Suppressor macrophage treated with lipopolysaccharide for 1 hour (primary cell): ENCODE measurements at regions not wholly inside any gene's neighbourhood (a gene's known extent, or its start where the extent isn't known, plus 50 kb on each side); places are given as distances from the start of the nearest gene placed in this dataset.

ENCODE experiments used
- DNase-seq, 3 donors: peaks; one replicate each; pipeline ENCODE4 v3.0.0-alpha.2; 2020 to 2022

DNA sequence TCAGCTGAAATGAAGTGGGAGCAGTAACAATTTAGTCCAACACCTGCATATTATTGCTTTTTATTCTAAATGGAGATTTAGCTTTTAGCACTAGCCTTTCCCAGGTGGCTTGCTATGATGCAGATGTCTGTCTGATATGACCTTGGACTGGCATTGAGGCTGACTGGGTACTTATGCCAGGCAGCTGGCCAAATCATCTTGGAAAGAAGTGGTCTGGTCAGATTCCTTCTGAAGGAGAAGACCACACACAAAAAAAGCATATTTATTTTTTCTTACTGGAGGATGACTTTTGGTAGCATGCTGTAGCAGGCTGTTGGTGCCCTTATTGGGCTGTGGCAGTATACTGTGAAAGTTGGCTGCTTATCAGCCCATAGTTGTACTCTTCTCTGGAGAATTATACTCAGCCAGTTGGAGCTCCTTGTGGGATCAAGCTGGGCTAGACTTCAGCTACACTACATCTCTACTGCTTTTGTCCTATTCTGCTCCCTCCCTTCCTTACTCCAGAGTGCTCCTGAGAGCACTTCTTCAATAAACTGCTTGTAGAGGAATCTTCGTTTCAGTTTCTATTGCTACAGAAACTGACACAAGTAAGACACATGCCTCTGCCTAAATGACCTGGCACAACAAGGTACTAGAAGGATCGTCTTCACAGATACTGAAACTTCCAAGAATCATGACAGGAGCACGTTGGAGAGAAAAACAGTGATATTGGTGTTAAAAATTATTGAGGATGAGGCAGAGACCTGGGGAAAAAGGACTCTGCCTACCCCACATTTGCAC, 196.8 kb upstream of the RPS6KA3 start:
- DNase-seq = no peak

DNA sequence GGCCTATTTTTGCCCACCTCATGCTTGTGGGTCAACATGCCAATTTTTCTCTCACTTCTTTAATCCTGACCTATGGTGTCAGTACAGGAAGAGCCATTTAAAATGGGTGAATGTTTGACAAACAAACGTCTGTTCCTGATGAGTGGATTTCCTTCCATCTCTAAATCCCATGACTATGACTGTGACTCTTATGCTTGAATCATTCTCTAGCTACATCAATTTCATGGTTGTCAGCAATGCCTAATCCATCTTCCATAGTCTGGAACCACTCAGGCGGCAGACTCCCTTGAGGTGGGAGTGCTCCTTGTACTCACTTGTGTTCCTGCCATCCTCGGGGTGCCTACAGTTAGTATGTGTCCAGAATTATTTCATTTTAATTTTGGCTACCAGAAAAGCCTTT, 194.9 kb upstream of the RPS6KA3 start:
- peak; percentile 17 to 44 (median 34) for DNase-seq

DNA sequence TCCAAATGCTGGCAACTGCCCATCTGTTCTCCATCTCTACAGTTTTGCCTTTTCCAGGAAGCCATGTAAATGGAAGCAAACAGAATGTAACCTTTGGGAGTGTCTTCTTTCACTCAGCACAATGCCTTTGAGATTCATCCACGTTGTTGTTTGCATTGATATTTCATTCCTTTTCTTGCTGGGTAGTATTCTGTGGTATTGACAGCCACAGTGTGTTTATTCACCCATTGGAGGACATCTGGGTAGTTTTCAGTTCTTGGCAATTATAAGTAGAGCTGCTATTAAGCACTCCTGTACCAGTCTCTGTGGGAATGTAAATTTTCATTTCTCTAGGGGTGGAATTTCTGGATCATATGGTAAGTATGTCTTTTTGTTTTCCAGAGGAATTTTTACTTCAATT, 194.3 kb upstream of the RPS6KA3 start:
- no peak for DNase-seq

DNA sequence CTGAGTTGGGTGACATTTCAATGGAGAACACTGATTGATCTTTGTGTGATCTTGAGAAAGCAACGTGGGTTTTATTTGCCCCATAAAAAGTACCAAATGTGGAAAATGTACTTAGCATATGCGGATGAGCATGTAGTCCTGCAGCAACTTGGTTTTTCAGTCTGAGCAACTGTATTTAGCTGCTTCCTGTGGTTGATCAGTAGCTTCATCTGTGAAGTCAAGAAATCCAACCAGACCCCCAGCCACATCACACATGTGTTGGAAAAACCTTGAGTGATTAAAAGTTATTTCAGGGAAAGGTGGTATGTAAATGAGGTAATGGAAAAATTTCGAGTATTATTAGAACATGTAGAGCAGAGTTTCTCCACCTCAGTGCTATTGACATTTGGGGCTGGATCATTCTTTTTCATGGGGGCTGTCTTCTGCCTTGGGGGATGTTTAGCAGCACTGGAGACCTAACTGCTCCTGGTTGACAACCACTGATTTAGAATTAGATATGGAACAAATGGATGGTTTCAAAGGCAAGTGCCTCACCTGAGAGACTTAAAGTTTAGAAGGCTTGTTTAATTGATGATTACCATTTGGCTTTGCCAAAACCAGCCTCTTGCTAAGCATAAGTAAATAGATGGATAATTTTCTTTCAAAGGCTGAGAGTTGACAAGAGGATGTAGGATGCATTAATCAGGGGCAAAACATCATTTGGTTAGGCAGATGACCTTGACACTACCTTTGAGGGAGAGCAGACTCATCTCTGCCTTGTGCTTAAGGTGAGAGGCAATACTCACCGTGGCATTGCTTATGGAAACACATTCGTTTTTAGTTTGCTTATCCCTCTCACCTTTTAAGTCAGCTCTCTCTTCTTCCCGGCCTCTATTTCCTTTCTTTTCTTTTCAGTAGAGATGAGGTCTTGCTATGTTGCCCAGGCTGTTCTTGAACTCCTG, 193.0 kb upstream of the RPS6KA3 start:
- no peak for DNase-seq

DNA sequence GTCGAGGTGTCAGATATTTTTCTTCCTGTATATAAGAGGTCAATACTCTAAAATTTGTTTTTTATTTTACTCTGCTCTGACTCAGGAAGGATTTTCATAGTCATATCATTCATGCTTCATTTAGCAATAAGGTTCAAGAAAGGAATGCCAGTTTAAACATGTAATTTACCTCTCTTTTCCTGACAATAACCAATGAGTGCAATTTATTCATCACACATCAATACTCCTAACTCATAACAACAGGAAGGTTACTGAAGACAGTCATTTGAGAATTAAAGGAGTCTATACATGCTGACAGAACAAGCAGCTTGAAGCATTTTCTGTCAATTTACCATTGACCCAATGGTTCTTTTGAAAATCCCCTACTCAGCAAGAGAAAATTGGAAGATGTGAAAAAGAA, 190.3 kb upstream of the RPS6KA3 start:
- DNase-seq = no peak

DNA sequence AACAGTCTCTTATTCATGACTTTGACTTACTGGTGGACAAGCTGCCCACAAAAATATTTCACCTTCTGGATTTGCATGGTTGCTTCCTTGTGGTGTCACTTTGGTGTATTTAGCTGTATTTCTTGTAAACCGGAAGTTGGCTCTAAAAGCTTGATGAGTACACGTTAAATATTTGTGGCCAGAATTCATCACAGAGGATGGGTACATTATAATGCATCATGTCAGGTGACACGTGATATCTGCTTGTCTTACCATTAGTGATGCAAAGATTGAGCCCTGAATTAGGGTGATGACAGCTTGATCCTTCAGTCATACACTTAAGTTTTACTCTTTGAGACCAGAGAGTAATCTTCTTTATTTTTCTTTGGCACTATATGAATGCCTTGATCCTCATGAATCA, 188.3 kb upstream of the RPS6KA3 start:
- DNase-seq = no peak

DNA sequence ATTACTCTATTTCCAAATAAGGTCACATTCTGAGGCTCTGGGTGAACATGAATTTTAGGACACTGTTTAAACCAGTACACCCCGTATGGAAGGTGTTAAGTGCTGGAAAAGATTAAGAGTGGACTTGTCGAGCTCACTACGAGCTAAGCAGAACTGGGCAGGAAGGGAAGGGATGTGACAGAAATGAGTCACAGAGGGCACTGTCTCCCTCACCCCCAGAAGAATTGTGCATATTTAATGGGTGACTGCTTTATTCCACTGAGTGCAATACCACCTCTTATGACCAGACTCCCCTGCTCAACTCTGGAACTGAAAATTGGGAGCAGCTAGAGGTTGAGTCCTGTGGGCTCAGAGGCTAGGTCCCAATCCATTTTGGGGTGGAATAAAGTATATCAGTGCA, 187.4 kb upstream of the RPS6KA3 start:
- DNase-seq = peak; percentile 20 to 37 (median 23)

DNA sequence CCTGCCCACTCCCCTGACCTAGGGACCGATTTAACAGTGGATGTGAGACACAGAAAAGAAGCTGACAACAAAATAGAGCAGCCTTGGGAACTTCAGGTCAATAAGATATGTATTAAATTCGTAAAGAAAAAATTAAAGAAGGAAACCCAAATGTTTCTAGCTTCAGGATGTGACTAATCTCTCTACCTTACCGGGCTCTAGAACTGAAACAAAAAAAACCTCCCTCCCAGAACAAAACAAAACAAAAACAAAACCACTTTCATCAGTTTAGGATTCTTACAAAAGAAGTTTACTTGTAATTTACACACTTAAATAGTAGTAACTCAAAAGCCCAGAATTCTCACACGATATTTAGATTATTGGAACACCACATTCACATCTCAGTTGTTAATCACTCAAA, 185.8 kb upstream of the RPS6KA3 start:
- DNase-seq = no peak

DNA sequence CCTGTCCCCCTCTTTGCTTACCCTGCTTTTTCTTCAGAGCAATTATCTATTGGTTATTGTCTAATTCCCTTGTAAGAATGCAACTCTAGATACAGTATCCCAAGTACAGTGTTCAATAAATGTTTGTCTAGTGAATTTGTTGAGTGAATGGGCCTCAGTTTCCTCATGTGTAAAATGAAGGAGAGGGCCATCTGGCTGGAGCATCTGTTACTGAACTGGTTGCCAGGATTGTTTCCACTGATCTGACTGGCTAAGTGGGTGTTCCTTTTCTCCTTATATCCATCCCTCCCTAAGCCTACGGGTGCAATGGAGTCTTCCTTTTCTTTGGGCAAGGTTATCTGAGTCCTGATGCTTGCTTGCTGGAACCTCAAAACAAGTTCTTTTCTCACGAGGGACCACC, 185.2 kb upstream of the RPS6KA3 start:
- no peak for DNase-seq

DNA sequence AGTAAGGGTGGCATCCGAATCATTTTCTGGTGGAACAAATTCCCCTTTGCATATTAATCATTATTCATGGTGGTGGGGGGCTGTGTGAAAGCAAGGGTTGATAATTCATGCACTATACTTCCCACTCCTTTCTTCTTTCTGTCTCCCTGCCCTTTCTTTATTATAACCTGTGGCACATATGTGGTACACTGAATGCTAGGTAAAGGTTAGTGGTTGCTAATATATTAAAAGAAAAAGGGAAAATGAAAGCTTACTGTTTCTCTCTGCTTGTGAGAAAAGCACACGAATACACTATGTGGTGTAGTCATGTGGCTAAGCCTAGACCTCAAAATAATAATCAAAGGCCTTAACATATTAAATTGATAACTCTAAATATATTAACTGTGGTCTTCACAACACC, 178.4 kb upstream of the RPS6KA3 start:
- DNase-seq = no peak

DNA sequence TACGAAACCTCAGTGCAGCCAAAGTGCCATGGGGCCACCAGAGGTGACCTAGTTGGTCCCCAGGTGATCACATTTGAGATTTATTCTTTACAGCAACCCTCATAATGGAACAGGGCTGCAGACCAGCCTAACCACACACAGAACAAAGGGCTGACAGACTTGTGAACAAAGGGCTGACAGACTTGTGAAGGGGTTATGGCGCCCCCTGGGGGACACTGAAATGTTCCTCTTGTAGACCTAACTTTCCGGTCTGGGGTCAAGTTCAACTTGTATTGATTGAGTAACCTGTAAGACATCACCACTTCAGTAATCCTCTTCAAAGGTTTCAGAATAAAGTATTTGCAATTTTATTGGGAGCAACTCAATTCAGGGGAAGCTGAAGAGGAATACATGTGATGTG, 175.9 kb upstream of the RPS6KA3 start:
- peak; percentile 80 to 92 (median 83) for DNase-seq

DNA sequence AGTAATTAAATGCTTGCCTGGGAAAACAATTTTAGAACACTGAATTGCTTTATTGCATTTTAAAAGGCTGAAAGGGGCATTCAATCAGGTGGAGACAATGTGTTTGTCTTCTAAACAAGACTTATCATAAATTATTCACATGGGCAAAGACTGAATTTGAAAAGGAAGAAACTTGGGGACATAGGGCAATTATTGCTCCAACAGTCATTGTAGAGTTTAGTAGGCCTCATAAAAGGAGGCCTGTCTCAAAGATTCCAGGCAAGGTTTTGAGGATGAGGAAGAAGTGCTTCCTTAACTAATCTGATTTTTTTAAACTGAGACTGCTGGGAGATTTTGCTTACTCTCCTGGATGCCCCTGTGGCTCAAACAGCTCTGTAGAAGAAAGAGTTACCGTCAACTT, 174.4 kb upstream of the RPS6KA3 start:
- no peak for DNase-seq

DNA sequence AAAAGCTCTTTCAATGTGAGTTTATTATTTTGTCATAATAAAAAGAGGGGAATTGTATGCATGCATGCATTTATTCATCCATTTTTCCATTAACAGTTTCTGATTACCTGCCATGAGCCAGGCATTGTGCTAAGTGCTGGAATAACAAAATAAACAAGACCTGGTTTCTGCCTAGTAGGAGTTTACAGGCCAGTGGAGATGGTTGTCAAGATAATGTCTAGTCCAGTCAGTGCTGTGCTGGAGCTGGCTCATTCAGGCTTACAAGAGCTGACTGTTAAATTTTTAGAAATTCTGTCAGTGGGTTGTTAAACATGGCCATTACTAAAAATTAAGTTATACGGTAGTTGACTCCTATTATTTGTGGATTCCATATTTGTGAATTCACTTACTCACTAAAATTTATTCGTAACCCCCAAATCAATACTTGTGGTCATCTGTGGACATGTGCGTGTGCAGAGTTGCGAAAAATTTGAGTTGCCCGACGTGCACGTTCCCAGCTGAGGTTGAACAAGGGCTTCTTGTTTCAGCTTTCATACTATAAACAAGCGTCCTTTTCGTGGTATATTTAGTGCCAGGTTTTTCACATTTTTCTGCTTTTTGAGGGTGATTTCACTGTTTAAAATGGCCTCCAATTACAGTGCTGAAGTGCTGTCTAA, 172.3 kb upstream of the RPS6KA3 start:
- DNase-seq = no peak

DNA sequence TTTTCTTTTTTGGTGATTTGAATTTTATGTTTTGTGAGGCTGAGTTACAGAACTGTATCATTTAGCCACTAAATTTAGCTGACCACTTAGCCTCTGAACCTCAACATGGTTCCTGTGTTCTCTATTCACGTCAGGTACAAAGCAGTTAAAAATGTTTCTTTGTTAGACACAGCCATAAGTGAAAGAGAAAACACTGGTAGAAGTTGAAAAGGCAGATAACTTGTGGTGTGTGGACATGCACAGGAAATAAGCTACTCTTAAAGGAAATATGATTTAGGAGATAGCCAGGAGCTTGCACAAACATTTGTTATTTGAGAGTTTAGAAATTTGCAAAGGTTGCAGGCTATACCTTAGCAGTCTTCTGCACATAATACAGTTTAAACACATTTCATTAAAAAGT, 171.0 kb upstream of the RPS6KA3 start:
- no peak for DNase-seq

DNA sequence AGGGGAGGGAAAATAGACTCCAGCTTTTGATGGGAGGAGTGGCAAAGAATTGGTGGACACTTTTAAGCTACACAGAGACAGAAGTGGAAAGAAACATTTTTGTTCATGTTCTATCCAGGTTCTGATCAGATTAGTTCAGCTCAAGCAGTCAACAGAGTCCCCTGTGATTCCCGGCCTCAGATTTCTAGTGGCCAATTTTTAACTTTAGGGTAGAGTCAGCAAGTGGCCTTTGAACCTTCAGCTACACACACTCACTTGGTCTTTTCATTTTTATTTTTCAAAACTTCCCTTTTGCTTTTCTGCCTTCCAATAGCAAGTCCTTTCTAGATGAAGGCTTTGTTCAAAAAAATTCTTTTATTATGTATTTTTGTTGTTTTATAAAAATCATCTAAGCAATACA, 169.2 kb upstream of the RPS6KA3 start:
- no peak for DNase-seq

DNA sequence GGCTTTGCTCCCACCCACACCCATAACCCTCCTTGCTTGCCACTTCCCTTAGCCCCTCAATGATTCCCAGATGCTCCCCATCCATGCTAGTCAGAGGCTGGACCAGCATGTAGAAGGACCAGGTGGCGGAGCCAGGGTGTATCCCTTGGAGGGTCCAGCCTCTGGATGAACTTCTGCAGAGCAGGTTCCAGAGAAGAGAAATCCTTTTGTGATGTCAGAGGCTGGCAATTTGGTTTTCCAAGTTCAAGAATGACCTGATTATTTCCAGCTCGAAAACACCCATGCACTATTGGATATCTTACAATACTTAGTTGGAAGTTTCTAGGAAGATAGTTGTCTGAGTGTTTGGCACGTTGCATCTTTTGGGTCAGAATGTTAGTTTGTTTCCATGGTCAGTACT, 168.3 kb upstream of the RPS6KA3 start:
- no peak for DNase-seq

DNA sequence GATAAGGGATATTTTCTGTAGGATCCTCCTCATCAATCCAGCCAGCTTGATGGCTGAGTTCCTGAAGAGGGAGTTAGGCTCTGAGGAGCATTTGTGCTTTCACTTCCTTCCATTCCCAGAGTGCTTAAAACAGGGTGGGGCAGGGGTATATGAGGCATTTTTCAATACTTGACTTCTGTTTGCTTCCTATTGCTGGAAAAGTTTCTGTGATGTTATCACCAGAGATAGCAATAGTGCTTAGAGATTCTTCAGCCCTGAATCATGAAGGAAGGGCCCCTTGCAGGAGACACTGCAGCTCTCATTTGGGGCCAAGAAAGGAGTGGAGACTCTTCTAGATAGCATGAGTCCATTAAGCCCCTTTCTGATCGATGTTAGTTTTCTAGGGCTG, 166.7 kb upstream of the RPS6KA3 start:
- no peak for DNase-seq

DNA sequence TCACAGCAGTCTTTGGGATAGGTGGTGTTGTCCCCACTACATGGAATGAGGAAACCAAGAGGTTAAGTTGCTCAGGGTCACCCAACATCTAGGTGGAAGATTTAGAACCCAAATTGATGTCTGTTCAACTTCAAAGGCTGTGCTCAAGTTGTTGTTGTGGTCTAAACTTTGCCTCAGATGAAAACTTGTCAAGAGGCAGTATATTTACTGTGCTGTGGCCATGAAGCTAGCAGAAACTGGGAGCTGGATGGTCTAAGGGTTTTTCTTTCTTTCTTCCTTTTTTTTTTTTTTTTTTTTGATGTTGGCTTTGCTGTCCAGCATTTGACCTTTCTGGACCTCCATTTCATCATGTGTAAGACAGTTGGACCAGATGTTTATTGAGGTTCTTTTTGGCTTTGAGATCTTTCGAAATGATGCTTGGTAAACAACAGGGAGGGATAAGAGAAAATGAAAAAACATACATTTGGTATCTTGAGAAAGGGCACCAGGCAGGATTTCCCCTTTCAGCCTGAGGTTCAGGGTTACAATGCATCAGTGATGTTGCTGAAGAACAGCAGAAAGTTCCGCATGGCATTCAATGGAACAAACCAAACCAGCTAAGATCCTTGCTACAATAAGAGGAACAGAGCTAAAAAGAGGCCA, 166.2 kb upstream of the RPS6KA3 start:
- DNase-seq = peak in 2 of 3 donors; percentile 15 to 26

DNA sequence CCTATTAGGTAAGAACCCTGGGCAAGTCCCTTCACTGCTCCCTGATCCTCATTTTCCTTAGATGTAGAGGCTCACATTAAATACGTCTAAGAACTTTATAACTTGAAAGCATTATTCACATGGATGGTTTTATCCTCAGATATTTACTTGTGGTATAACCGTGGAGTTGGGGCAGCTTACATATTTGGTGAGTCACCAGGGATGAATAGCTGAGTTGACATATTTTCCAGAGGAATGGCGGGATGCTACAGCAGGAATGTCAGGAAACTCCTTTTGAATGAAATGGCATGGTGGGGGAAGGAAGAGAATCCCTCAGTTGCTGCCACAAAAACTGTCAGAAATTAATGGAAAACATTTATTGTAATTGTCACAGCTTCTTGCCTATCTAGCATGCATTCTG, 165.3 kb upstream of the RPS6KA3 start:
- DNase-seq = no peak

DNA sequence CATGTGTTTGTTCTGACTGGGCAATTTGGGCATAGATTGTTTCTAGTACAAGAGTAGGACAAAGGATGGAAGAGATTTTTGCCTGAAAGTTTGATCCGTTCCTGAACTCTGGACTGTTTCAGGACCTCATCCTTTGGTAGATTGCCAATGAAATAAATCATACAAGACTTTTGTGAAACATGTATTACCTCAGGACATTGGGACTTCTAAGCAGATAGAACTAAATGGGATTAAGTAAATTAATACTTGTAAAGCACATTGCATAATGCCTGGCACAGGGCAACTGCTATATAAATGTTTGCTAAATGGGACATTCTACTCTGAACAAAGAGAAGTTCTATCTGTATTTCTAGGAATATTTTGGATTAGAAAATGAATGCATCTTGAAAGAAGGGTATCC, 164.8 kb upstream of the RPS6KA3 start:
- DNase-seq = no peak

DNA sequence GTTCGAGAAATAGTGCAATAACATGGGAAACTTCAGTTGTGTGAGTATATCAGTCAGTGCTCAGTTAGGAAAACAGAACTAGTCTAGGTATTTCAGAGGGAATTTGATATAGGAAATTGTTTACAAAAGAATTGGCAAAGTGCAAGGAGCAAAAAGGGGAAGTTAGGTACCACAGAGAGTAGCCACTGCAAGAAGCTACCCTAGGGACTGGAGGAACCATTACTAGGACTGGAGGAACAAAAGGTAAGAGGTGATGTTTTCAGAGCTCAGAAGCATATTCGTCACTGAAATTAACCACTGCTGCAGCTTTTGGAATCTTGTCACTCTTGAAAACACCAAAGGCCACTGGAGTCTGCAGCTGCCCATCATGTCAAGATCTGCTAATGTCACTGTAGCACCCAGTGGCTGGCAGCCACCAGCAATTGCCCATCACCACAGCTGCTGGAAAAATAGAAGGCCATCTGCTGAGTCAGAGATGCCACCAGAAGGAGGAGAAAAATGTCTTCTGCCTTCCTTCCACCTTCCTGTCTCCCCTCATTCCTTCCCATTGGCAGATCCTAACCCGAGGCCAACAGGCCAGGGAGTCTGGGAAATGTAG, 160.6 kb upstream of the RPS6KA3 start:
- no peak for DNase-seq

DNA sequence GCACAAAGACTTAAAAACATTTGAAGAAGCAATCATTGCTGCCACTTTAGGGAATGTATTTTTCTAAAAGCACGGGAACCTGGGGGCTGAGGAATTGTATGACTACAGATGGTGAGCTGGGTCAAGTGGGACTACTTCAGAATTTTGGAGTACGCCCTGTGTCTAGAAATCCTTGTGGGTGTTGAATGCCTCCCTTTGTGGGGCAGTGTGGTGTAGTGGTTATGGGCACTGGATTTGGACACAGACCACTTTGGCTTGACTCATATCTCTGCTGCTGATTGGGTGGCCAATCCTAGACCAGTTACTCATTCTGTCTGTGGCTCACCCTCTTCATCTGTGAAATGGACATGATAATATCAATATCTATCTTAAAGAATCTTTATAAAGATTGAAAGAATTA, 155.0 kb upstream of the RPS6KA3 start:
- DNase-seq = no peak

DNA sequence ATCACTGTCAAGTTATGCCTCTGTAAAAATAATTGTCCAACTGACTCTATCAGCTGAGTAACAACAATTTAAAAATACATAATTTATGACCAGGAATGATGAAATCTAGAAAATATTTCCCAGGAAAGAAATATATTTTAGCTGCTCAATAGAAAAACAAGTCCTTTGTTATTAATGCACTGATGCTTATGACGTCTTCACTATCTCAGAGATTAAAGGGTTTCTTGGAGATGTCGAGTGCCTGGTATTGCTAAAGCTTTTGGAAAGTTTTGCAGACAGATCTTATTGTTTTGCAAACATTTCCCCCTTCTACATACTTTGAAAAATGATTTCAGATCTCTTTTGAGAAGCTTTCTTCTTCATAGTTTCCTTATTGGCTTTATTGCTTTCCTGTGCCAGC, 154.6 kb upstream of the RPS6KA3 start:
- no peak for DNase-seq
